GM12892 (cell line): ENCODE measurements at regions not wholly inside any gene's neighbourhood (a gene's known extent, or its start where the extent isn't known, plus 50 kb on each side); places are given as distances from the start of the nearest gene placed in this dataset.

Experiments
- POLR2A ChIP-seq: IDR thresholded peaks from 2 replicates; pipeline ENCODE4 v1.6.1; 2011; ENCODE audit warnings: low read depth, low read length, control low read depth
- POLR2AphosphoS5 ChIP-seq: IDR thresholded peaks from 2 replicates; pipeline ENCODE4 v1.6.1; 2011; ENCODE audit warnings: low read depth, low read length, control low read depth
- TAF1 ChIP-seq: IDR thresholded peaks from 2 replicates; pipeline ENCODE4 v1.6.1; 2011; ENCODE audit warnings: low read depth, mild to moderate bottlenecking, control low read depth, low read length, borderline replicate concordance

- TF ChIP-seq POLR2AphosphoS5 = no peak
- TF ChIP-seq POLR2A = no peak
- TF ChIP-seq TAF1 = no peak
Measured at GRCh38 chr22:49087716-49088601, 739.7 kb downstream of the BRD1 start.
